ENCODE measurements at regions not wholly inside any gene's neighbourhood (a gene's known extent, or its start where the extent isn't known, plus 50 kb on each side); places are given as distances from the start of the nearest gene placed in this dataset.

- no peaks in the 10 kb centered on the region for H3K36me3 ChIP-seq (replicated peaks in 1 of 2; ENCODE audit: control extremely low read depth in 1 of 2, control insufficient read depth in 1 of 2, extremely low read depth in 1 of 2, insufficient read depth in 2 of 2, low read length in 1 of 2)
- CTCF ChIA-PET: no interaction called here
- Mint-ChIP-seq H3K27ac (no peak overlapping the region), H3K27me3 (no peaks in the 10 kb centered on the region), H3K4me3 (no peak overlapping the region), H3K4me1 (no peaks in the 10 kb centered on the region), H3K9me3 (ENCODE audit: insufficient read depth) (no peaks in the 10 kb centered on the region)
- H4K20me1 ChIP-seq (ENCODE audit: control insufficient read depth, insufficient read depth, low read length, poor library complexity, severe bottlenecking): no peaks in the 10 kb centered on the region
- TF ChIP-seq EZH2 (IDR thresholded peaks at IDR 0.05; ENCODE audit: borderline replicate concordance, insufficient read depth, low read depth, low read length, poor library complexity, severe bottlenecking) (no peak), CTCF (IDR thresholded peaks at IDR 0.05) (no peak)
- H3K4me3 ChIP-seq (ENCODE audit: control extremely low read depth in 1 of 5, extremely low read depth in 1 of 5, insufficient read depth in 1 of 5, low read depth in 2 of 5, low read length in 4 of 5): no peak overlapping the region
- no peaks in the 10 kb centered on the region for H3K79me2 ChIP-seq (ENCODE audit: control insufficient read depth, insufficient read depth, low read length)
- no peak overlapping the region for H3K27ac ChIP-seq (ENCODE audit: low read length in 2 of 2)
- H3K9me3 ChIP-seq (ENCODE audit: control extremely low read depth in 1 of 3, control insufficient read depth in 2 of 3, insufficient read depth in 1 of 3, low read length in 2 of 3): no peaks in the 10 kb centered on the region
- WGBS (ENCODE audit: insufficient coverage): no CpG with 5 or more reads among the region's 2 CpGs
- no peak for DNase-seq
- POLR2A ChIA-PET: no interaction called here
- ATAC-seq (ENCODE audit: low read depth): no peak
- H3K9ac ChIP-seq (ENCODE audit: low read length): no peak overlapping the region
- intact Hi-C loops (cut with micrococcal nuclease): no loop called here
- no peak overlapping the region for H3K4me2 ChIP-seq (replicated peaks; ENCODE audit: low read depth, low read length, poor library complexity, severe bottlenecking)
- H3K27me3 ChIP-seq (replicated peaks in 1 of 4; ENCODE audit: control extremely low read depth in 1 of 4, control insufficient read depth in 3 of 4, insufficient read depth in 4 of 4, low read length in 3 of 4): no peaks in the 10 kb centered on the region
- H2AFZ ChIP-seq (ENCODE audit: insufficient read depth, low read depth, low read length, poor library complexity, severe bottlenecking): no peak overlapping the region
- H3K4me1 ChIP-seq (ENCODE audit: control insufficient read depth in 2 of 2, insufficient read depth in 2 of 2, low read length in 2 of 2): no peaks in the 10 kb centered on the region
These were observed 888.8 kb upstream of the WWC1 start for GRCh38 chr5:167402671-167403070.

GRCh38 chr5:167406513-167406912, 884.9 kb upstream of the WWC1 start:
- Histone ChIP-seq H4K20me1 (ENCODE audit: control insufficient read depth, insufficient read depth, low read length, poor library complexity, severe bottlenecking) (no peaks in the 10 kb centered on the region), H3K36me3 (replicated peaks in 1 of 2; ENCODE audit: control extremely low read depth in 1 of 2, control insufficient read depth in 1 of 2, extremely low read depth in 1 of 2, insufficient read depth in 2 of 2, low read length in 1 of 2) (no peaks in the 10 kb centered on the region), H3K4me2 (replicated peaks; ENCODE audit: low read depth, low read length, poor library complexity, severe bottlenecking) (no peak overlapping the region), H2AFZ (ENCODE audit: insufficient read depth, low read depth, low read length, poor library complexity, severe bottlenecking) (no peak overlapping the region), H3K27ac (ENCODE audit: low read length in 2 of 2) (no peak overlapping the region), H3K9ac (ENCODE audit: low read length) (no peak overlapping the region), H3K27me3 (replicated peaks in 1 of 4; ENCODE audit: control extremely low read depth in 1 of 4, control insufficient read depth in 3 of 4, insufficient read depth in 4 of 4, low read length in 3 of 4) (no peaks in the 10 kb centered on the region), H3K4me3 (ENCODE audit: control extremely low read depth in 1 of 5, extremely low read depth in 1 of 5, insufficient read depth in 1 of 5, low read depth in 2 of 5, low read length in 4 of 5) (no peak overlapping the region), H3K4me1 (ENCODE audit: control insufficient read depth in 2 of 2, insufficient read depth in 2 of 2, low read length in 2 of 2) (no peaks in the 10 kb centered on the region), H3K79me2 (ENCODE audit: control insufficient read depth, insufficient read depth, low read length) (no peaks in the 10 kb centered on the region), H3K9me3 (ENCODE audit: control extremely low read depth in 1 of 3, control insufficient read depth in 2 of 3, insufficient read depth in 1 of 3, low read length in 2 of 3) (no peaks in the 10 kb centered on the region)
- Mint-ChIP-seq H3K27ac (no peak overlapping the region), H3K4me3 (no peak overlapping the region), H3K4me1 (no peaks in the 10 kb centered on the region), H3K27me3 (no peaks in the 10 kb centered on the region), H3K9me3 (ENCODE audit: insufficient read depth) (no peaks in the 10 kb centered on the region)
- TF ChIP-seq CTCF (IDR thresholded peaks at IDR 0.05) (no peak), EZH2 (IDR thresholded peaks at IDR 0.05; ENCODE audit: borderline replicate concordance, insufficient read depth, low read depth, low read length, poor library complexity, severe bottlenecking) (no peak)
- POLR2A ChIA-PET: no interaction called here
- no peak for ATAC-seq (ENCODE audit: low read depth)
- no peak for DNase-seq
- CTCF ChIA-PET: no interaction called here
- intact Hi-C loops (cut with micrococcal nuclease): no loop called here
